BLaER1 treated with 17β-estradiol and CSF1 and Interleukin-3, amounts not matched to agents 10 nM and 100 nM (cell line): ENCODE measurements at regions not wholly inside any gene's neighbourhood (a gene's known extent, or its start where the extent isn't known, plus 50 kb on each side); places are given as distances from the start of the nearest gene placed in this dataset.
"Not testable (repeated sequence)": the region's sequence is repeated elsewhere in the genome, so short reads cannot be mapped to it uniquely, and the experiment has no call there.

ENCODE experiments used
- H3K27ac ChIP-seq, 11 experiments: shearing (Covaris generic); formaldehyde crosslinking; 2 replicates each; pipeline ENCODE4 v1.8.1; 2022
- H3K27me3 ChIP-seq, 11 experiments: shearing (Covaris generic); formaldehyde crosslinking; 2 replicates each; pipeline ENCODE4 v1.8.1; 2022
- H3K36me3 ChIP-seq, 11 experiments: shearing (Covaris generic); formaldehyde crosslinking; 2 replicates each; pipeline ENCODE4 v1.8.1; 2022
- H3K4me1 ChIP-seq, 10 experiments: shearing (Covaris generic); formaldehyde crosslinking; 2 replicates each; pipeline ENCODE4 v1.8.1; 2022
- H3K4me2 ChIP-seq, 11 experiments: shearing (Covaris generic); formaldehyde crosslinking; 2 replicates each; pipeline ENCODE4 v1.8.1; 2022
- H3K4me3 ChIP-seq, 10 experiments: shearing (Covaris generic); formaldehyde crosslinking; 2 replicates each; pipeline ENCODE4 v1.8.1; 2022
- H3K9ac ChIP-seq, 11 experiments: shearing (Covaris generic); formaldehyde crosslinking; 2 replicates each; pipeline ENCODE4 v1.8.1; 2022
- H3K9me3 ChIP-seq, 11 experiments: shearing (Covaris generic); formaldehyde crosslinking; replicated peaks in 1 of 11; 2 replicates each; pipeline ENCODE4 v1.8.1; 2022
- H4K20me1 ChIP-seq, 11 experiments: shearing (Covaris generic); formaldehyde crosslinking; 2 replicates each; pipeline ENCODE4 v1.8.1; 2022
- Cebpa-rat ChIP-seq, 11 experiments: shearing (Covaris generic); IDR thresholded peaks; 2 replicates each; pipeline ENCODE4 v1.8.1; 2022

DNA sequence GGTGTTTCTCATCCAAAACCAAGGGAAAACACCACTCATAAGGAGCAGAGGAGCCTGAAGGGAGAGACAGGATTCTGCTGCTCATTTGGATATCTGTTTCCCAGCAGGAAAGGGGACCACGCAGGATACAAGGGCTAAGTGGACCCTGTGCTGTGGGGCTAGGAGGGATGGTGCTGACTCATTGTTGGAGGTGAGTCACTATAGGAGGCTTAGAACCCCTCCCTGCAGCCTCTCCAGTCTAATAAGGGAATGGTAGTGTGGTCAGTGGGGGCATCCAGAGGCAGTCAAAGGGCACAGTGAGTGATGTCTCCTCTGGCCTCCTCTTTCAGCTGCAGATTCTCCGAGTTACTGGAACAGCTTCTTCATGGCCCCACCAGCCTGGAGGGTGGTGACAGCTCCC lies 442.3 kb downstream of the TUBA3C start:
- H3K27ac ChIP-seq = no peak overlapping the region
- H3K4me3 ChIP-seq = no peak overlapping the region
- H3K36me3 ChIP-seq = no peaks in the 10 kb centered on the region
- no peak overlapping the region for H3K9ac ChIP-seq
- no peak for TF ChIP-seq Cebpa-rat (IDR thresholded peaks at IDR 0.05)
- H3K4me2 ChIP-seq = no peak overlapping the region
- no peaks in the 10 kb centered on the region for H4K20me1 ChIP-seq
- H3K27me3 ChIP-seq = no peaks in the 10 kb centered on the region
- H3K4me1 ChIP-seq = no peaks in the 10 kb centered on the region
- peaks cover 0 to 8% (median 5%) of the 10 kb centered on the region in 11 experiments; a peak in 8 of 22 replicates for H3K9me3 ChIP-seq

DNA sequence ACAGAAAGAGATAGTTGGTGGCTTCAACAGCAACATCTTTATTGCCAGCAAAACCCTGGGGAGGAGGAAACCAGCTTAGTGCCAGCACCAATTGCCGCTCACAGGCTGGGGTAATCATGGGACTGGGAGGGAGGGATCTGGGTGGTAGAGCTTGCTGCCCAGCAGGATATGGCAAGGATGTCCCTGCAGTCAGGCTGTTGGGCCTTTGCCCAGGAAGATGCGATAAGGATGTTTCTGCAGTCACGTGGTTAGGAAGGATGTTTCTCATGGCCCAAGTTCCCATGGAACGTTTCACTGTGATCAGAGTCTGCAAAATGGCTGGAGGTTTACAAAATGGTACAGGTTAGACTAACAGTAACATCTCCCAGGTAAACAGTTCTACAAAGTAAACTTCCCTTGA lies 443.5 kb downstream of the TUBA3C start:
- H4K20me1 ChIP-seq, H3K27me3 ChIP-seq, H3K36me3 ChIP-seq, H3K4me3 ChIP-seq, H3K4me2 ChIP-seq, H3K27ac ChIP-seq, H3K9ac ChIP-seq, H3K4me1 ChIP-seq: not testable (repeated sequence)
- H3K9me3 ChIP-seq = peaks cover 0 to 16% (median 11%) of the 10 kb centered on the region in 11 experiments; a peak in 8 of 22 replicates

DNA sequence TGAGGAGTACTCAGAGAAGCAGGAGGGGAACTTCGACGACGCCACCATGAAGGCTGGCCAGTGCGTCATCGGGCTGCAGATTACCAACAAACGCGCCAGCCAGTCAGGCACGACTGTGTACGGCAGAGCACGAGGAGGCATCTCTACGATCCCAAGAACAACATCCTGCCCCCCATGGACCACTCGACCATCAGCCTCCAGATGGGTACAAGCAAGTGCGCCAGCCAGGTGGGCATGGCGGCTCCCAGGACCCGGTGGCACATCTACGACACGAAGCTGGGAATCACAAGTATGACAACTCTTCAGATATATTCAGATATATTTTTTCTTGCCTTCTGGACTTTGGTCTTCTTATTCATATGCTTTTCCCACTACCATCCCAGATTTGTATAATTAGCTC lies 454.5 kb downstream of the TUBA3C start:
- not testable (repeated sequence) for H3K4me1 ChIP-seq, H3K4me2 ChIP-seq, H3K9ac ChIP-seq, H3K27ac ChIP-seq, H4K20me1 ChIP-seq, H3K9me3 ChIP-seq, H3K36me3 ChIP-seq, H3K27me3 ChIP-seq, H3K4me3 ChIP-seq

DNA sequence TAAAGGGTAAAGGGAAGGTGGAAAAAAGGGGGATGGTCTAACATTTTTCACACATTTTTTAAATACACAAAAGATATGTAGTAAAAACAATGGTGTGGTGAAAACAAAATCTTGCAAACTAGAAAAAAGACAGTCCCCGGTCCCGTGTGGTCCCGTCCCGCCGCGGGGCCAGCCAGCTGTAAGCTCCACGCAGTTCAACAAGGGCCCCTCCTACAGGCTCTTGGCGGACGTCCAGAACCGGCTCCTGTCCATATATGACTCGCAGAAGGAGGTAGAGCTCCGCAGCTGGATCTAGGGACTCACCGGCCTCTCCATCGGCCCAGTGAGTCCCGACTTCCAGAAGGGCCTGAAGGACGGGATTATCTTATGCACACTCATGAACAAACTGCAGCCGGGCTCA lies 455.1 kb downstream of the TUBA3C start:
- H3K36me3 ChIP-seq, H3K27ac ChIP-seq, H3K4me1 ChIP-seq, H4K20me1 ChIP-seq, H3K27me3 ChIP-seq, H3K4me3 ChIP-seq, H3K9ac ChIP-seq, H3K4me2 ChIP-seq, H3K9me3 ChIP-seq: not testable (repeated sequence)

DNA sequence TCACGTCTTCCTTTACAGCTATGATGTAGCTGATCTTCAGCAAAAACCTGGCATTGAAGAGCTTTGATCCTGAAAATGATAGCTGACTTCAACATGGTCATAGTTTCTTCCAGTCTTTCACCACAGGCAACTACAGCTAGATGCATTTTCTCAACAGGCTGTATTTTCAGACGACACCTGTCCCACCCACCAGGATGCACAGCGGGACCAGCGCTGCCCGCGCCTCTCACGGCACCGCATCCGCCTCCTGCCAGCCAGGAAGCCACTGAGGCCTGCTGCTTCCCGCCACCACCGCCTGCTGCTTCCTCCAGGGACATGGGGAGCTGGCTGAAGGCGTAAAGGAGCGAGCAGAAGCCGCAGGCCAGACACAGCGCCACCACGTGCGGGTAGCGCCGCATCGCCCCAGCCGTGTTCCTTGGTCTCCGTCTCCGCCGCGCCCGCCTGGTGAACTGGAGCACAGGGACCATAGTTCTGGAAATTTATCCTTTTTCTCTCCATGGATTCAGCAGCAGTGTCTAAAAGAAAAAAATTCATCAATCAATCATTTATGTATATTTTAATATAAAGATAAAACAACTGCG lies 456.3 kb downstream of the TUBA3C start:
- H3K9ac ChIP-seq, H3K27me3 ChIP-seq, H3K9me3 ChIP-seq, H3K4me1 ChIP-seq, H3K4me3 ChIP-seq, H3K36me3 ChIP-seq, H3K27ac ChIP-seq, H3K4me2 ChIP-seq, H4K20me1 ChIP-seq: not testable (repeated sequence)

DNA sequence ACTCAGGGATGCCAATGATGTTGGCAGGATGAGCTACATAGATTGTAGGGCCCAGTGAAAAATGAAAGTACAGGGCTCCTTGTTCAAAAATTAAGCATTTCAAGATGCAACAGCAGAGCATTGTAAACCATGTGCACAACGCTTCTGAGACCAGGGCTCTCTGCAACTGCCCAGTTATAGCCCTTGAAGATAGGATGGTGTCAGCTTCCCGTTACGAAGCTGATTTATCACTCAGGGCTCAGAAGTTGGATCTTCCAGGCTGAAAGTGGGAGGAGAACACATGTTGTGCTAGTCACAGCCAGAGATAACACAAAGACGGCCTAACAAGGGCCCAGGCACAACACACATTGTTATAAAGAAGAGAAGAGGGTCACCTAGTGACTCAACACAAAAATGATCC lies 466.7 kb downstream of the TUBA3C start:
- H3K4me2 ChIP-seq = no peak overlapping the region
- no peaks in the 10 kb centered on the region for H4K20me1 ChIP-seq
- H3K9me3 ChIP-seq = no peaks in the 10 kb centered on the region
- TF ChIP-seq Cebpa-rat (IDR thresholded peaks at IDR 0.05) = no peak
- H3K36me3 ChIP-seq = no peaks in the 10 kb centered on the region
- no peaks in the 10 kb centered on the region for H3K27me3 ChIP-seq
- H3K9ac ChIP-seq = no peak overlapping the region
- H3K4me1 ChIP-seq = no peaks in the 10 kb centered on the region
- H3K4me3 ChIP-seq = no peak overlapping the region
- H3K27ac ChIP-seq = no peak overlapping the region

DNA sequence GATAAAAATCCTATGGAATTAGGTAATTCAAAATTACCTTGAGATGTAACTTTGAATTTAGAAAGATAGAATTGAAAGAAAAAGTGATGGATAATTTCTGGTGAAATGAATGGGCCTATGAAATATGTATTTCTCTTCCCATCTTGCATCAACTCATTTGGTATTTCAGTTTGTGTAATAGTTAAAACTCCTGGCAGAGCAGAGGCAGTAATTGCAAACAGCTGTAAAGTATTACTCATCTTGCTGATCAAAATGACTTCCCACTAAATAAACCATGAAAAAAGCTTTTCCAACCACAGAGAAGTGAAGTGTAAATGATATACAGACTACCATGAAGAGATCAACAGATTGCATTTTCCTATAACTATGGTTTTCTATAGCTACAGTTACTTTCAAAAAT lies 471.0 kb downstream of the TUBA3C start:
- not testable (repeated sequence) for H4K20me1 ChIP-seq, H3K9ac ChIP-seq, H3K36me3 ChIP-seq, H3K27ac ChIP-seq, H3K4me2 ChIP-seq, H3K9me3 ChIP-seq, H3K27me3 ChIP-seq, H3K4me1 ChIP-seq, H3K4me3 ChIP-seq

DNA sequence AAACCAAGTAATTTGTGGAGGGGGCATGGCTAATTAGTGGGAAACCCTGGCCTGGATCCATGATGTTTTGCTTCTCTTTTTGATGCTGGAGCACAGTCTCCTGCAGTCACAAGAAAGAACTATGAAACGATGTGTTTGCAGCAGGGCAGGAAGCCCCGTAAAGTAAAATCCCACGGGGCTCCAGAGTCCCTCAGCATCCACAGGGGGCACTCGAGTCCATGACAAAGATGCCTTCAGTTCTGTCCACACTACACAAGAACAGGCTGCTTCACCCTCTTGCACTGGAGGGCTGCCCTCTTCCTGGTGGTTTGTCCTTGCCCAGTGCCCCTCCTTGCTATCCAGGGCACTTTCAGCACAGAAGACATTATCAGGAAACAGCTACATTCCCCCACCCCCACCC lies 475.1 kb downstream of the TUBA3C start:
- H3K9ac ChIP-seq, H3K9me3 ChIP-seq, H4K20me1 ChIP-seq, H3K27ac ChIP-seq, H3K27me3 ChIP-seq, H3K4me1 ChIP-seq, H3K4me3 ChIP-seq, H3K4me2 ChIP-seq, H3K36me3 ChIP-seq: not testable (repeated sequence)

DNA sequence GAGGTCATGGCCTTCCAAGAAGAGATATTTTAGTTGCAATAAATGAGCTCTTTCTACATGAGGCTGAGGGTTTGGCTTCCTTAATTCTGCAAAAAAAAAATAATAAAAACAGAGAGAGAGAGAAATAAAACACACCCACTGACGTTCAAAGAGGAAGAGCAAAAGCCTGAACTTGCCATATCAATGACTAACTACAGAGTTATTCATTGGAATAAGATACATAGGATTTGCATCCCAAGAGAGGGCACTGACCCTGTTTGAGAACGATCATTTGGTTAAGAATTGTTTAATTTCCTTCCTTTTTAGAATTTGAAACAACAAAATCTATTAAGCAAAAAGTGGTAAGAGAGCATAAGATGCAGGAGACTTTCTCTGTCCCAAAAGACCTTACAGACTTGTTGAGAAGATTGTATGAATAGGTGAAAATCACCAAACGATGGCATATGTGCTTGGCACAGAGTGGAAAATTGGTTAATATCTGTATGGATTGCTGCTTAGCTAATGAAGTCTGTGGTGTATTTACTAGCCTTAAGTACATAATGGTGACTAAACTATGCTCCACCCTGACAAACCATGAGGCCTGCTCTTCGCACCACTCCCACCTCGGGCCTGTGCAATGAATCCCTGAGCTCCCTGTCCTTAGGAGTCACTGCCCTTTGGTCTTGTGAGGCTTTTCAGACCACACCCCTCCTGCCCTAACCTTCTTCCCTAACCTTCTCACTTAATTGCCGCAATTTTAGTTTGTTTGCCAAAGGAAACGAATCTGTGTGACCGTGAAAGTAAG lies 479.0 kb downstream of the TUBA3C start:
- not testable (repeated sequence) for H3K4me3 ChIP-seq, H3K9me3 ChIP-seq, H3K4me2 ChIP-seq, H3K9ac ChIP-seq, H3K27ac ChIP-seq, H4K20me1 ChIP-seq, H3K36me3 ChIP-seq, H3K27me3 ChIP-seq, H3K4me1 ChIP-seq

DNA sequence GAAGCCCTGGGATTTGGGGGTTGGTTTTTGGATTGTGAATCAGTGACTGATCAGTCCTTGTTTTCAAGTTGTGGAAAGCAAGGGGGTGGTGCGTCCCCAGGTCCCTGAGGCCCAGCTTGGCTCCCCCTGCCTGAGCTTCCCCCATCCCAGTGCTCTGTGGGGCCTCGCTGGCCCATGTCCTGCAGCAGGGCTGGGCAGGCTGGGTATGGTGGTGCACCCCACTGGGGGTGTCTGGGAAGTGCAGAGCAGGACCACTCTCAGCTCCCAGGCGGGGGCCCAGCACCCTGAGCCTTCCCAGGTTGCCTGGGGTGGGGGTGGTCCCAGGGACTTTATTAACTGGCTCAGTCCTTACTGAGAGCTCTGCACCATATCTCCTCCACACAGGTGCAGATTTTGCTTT lies 483.3 kb downstream of the TUBA3C start:
- H3K4me2 ChIP-seq, H3K4me3 ChIP-seq, H3K36me3 ChIP-seq, H3K27me3 ChIP-seq, H4K20me1 ChIP-seq, H3K9ac ChIP-seq, H3K9me3 ChIP-seq, H3K27ac ChIP-seq, H3K4me1 ChIP-seq: not testable (repeated sequence)

DNA sequence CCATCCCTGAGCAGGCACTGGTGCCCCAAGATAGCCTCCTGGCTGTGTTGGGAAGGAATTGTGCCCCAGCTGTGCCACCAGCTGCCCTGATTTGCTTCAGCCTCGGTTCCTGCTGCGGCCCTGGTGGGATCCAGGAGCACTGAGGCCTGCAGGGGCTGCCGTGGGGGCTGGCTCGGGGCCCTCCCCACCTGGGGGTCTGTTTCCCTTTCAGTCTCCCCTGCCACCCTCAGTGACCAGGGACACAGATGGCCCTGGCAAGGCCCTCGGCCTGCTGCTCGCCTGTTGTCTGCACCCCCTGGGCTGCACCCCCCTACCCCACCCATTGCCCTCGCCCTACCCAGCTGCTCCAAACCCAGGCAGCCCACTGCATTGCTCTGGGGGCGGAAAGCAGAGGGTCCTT lies 483.8 kb downstream of the TUBA3C start:
- not testable (repeated sequence) for H3K4me2 ChIP-seq, H3K4me3 ChIP-seq, H3K27ac ChIP-seq, H3K9ac ChIP-seq, H3K4me1 ChIP-seq, H3K9me3 ChIP-seq, H3K27me3 ChIP-seq, H3K36me3 ChIP-seq, H4K20me1 ChIP-seq

DNA sequence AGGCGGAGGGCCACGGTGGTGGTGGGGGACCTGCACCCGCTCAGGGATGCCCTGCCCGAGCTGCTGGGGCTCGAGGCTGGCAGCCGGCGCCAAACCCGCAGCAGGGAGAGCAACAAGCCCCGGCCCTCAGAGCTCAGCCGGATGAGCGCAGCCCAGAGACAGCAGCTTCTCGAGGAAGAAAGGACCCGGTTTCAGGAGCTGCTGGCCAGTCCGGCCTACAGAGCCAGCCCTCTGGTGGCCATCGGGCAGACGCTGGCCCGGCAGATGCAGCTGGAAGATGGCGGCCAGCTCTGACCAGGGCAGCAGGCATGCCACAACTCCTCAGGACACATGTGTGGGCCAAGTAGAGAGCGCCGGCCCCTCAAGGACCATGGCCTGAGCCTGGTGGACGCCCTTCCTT lies 484.4 kb downstream of the TUBA3C start:
- not testable (repeated sequence) for H3K9me3 ChIP-seq, H3K27ac ChIP-seq, H3K36me3 ChIP-seq, H3K4me3 ChIP-seq, H3K9ac ChIP-seq, H3K4me1 ChIP-seq, H4K20me1 ChIP-seq, H3K27me3 ChIP-seq, H3K4me2 ChIP-seq

DNA sequence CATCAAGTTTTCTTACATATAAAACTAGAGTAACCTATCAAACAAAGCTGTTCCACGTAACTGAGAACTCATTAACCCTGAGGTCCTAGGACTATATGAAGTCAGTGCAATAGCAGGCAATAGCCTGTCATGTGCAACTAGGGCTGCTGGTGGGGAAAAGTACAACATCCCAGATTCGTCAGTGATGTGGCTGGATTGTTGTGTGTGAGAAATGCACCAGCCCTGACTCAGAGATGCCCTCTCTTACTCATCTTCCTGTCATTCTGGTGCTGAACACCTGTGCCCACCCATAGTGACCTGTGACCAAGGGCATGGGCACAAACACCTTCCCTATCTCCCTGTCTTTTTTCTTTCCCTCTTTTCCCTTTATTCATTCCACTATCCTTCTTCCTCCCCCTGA lies 504.2 kb downstream of the TUBA3C start:
- not testable (repeated sequence) for H3K27me3 ChIP-seq, H3K9ac ChIP-seq, H4K20me1 ChIP-seq, H3K36me3 ChIP-seq, H3K4me2 ChIP-seq, H3K27ac ChIP-seq, H3K9me3 ChIP-seq, H3K4me3 ChIP-seq
- peaks cover 0 to 11% (median 0%) of the 10 kb centered on the region in 10 experiments; a peak in 5 of 20 replicates for H3K4me1 ChIP-seq

DNA sequence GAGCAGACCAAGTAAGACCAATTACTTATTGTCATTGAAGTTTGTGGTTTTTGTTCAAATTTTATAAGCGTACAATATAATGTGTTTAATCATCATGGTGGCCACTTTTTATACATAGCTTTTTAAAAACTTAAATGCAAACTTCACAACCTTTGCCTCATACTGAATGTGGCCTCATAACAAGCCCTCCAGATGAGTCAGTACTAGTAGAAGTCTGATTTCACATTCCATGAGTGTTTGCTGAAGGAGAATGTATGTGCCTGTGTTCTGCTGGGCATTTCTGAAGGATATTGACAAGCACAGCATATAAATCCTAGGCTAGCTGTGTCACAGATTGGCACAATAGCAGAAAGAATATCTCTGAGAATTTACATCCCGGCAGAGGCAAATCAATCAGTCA lies 506.4 kb downstream of the TUBA3C start:
- not testable (repeated sequence) for H3K9me3 ChIP-seq, H4K20me1 ChIP-seq, H3K4me3 ChIP-seq, H3K27me3 ChIP-seq, H3K36me3 ChIP-seq, H3K9ac ChIP-seq, H3K27ac ChIP-seq, H3K4me2 ChIP-seq
- peaks cover 0 to 11% (median 0%) of the 10 kb centered on the region in 10 experiments; a peak in 5 of 20 replicates for H3K4me1 ChIP-seq
